ENCODE measurements at regions not wholly inside any gene's neighbourhood (a gene's known extent, or its start where the extent isn't known, plus 50 kb on each side); places are given as distances from the start of the nearest gene placed in this dataset.

DNA sequence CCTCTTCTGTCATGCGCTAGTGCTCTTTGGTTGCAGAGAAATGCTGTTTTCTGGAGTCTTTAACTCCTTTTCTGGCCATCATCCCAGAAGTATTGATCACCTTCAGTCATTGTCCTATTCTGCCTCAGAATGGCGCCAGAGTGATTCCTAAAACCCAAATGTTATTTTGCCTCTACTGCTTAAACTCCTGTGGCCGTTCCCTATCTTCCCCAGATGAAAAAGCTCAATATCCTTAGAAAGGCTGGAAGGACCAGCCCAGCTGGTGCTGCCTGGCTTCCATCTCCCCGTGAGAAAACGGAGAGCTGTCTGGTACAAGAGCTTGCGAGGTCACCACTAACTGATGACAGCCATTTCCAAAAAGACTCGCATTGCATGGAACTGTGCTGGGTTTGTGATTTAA, 179.1 kb downstream of the RBM26 start:
- Histone ChIP-seq H3K9me3 (no peaks in the 10 kb centered on the region), H3K4me1 (no peaks in the 10 kb centered on the region), H3K36me3 (no peaks in the 10 kb centered on the region), H3K4me3 (no peak overlapping the region), H3K27me3 (no peaks in the 10 kb centered on the region), H3K27ac (no peak overlapping the region)
- no peak for DNase-seq
- intact Hi-C loops (cut with DNase I), result no loop called here
- no peak for TF ChIP-seq CTCF (IDR thresholded peaks at IDR 0.05)
- ATAC-seq, result no peak

DNA sequence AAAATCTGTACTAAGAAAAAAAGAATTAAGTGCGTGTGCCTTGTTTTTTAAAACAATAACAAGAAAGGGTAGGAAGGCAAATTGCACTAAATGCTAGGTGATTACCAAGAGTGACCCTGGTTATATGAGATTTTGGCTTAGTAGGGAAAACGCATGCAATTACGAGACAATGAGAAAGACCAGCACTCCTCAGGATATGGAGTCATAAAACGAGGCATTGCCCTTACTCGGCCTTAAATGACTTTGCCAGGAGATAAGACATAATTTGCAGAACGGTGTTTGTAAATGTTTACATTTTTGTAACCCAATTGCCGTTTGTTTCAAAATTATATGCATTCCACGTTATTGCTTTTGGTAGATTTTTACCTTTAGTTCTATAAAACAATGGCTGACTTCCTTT, 179.8 kb downstream of the RBM26 start:
- intact Hi-C loops (cut with DNase I), result no loop called here
- Histone ChIP-seq H3K36me3 (no peaks in the 10 kb centered on the region), H3K27ac (no peak overlapping the region), H3K4me1 (no peaks in the 10 kb centered on the region), H3K27me3 (no peaks in the 10 kb centered on the region), H3K9me3 (no peaks in the 10 kb centered on the region), H3K4me3 (no peak overlapping the region)
- no peak for ATAC-seq
- DNase-seq, result no peak
- TF ChIP-seq CTCF (IDR thresholded peaks at IDR 0.05), result no peak

DNA sequence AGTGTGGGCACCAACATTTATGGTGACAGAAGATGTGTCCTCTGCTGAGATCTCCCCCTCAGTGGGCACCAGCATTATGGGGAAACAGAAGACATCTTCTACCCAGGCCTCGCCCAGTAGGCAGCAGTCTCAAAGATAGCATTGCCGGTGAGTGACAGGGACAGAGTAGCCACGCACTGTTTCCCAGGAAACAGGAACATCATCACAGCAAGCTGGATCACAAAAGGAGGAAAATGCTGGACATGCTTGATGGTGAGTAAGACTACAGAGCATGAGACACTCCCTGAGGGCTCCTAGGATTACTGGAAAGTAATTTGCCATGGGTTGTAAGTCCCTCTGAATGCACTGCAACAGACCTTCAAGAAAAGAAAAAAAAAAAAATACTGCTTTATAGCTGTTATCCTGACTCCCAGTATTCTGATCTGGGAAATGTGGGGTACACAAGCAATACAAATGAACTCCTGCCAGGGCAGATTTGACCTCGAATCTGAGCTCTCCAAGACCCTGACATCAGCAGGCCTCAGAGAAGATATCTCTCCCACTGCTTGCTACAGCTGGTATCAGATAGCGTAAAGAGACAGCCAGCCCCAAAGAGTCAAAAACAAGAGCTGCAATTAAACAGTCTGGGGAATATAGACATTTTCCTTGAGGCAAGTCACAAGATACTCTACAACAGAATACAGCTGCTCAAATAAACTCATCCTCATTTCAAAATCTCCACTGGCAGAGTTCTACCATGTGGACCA, 180.4 kb downstream of the RBM26 start:
- DNase-seq (no peak), ATAC-seq (no peak)
- intact Hi-C loops (cut with DNase I), result no loop called here
- Histone ChIP-seq H3K27ac (no peak overlapping the region), H3K4me1 (no peaks in the 10 kb centered on the region), H3K36me3 (no peaks in the 10 kb centered on the region), H3K4me3 (no peak overlapping the region), H3K9me3 (no peaks in the 10 kb centered on the region), H3K27me3 (no peaks in the 10 kb centered on the region)
- TF ChIP-seq CTCF (IDR thresholded peaks at IDR 0.05), result no peak

DNA sequence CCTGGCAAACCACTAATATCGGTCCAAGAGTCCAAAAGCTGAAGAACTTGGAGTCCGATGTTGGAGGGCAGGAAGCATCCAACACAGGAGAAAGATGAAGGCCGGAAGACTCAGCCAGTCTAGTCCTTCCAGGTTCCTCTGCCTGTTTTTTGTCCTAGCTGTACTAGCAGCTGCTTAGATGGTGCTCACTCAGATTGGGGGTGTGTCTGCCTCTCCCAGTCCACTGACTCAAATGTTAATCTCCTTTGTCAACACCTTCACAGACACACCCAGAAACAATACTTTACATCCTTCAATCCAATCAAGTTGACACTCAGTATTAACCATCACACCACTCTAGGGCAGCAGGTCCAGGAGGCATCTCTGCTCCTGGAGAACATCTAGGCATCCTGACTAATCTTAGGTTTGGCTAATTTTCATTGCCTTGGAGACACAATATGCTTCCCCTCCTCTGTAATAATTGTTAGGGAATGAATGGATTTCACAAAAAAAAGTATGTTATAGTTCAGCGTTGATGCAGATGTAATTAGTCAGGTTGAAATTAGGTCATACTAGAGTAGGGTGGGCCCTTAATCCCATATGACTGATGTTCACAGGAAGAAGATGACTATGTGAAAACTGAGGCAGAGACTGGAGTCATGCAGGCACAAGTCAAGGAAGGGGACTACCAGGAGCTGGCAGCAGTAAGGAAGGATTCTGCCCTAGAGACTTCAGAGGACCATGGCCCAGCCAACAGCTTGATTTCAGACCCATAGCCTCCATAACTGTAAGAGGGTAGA, 183.4 kb downstream of the RBM26 start:
- Histone ChIP-seq H3K4me1 (no peaks in the 10 kb centered on the region), H3K27ac (no peak overlapping the region), H3K9me3 (no peaks in the 10 kb centered on the region), H3K36me3 (no peaks in the 10 kb centered on the region), H3K27me3 (no peaks in the 10 kb centered on the region), H3K4me3 (no peak overlapping the region)
- ATAC-seq (no peak), DNase-seq (no peak)
- no peak for TF ChIP-seq CTCF (IDR thresholded peaks at IDR 0.05)
- intact Hi-C loops (cut with DNase I), result no loop called here

DNA sequence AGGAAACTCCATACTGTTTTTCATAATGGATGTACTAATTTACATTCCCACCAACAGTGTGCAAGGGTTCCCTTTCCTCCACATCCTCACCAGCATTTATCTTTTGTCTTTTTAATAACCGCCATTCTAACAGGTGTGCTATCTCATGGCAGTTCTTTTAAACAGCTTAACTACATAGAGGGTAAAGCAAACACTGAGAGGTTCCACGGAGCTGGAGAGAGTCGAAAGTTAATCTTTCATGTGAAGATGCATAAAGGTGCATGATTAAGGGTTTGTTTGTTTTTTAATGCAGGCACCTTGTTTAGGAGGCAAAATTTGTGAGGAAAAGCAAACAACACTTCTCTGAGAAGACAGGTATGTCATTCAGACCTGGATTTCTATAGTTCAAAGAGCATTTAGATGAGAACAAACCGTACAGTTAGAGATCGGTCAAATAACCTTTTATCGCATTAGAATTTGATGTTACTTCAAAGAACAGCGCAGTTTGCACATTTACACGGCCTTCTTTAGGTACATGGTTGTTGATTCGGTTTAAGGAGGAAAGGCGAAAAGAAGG, 193.9 kb downstream of the RBM26 start:
- no peaks in the 10 kb centered on the region for H3K9me3 ChIP-seq
- H3K27ac ChIP-seq, result no peak overlapping the region
- TF ChIP-seq CTCF (IDR thresholded peaks at IDR 0.05), result no peak
- H3K27me3 ChIP-seq, result no peaks in the 10 kb centered on the region
- no peaks in the 10 kb centered on the region for H3K36me3 ChIP-seq
- intact Hi-C loops (cut with DNase I), result no loop called here
- no peaks in the 10 kb centered on the region for H3K4me1 ChIP-seq
- DNase-seq (no peak), ATAC-seq (no peak)
- no peak overlapping the region for H3K4me3 ChIP-seq
